Endothelial cell of umbilical vein (primary cell): ENCODE measurements at regions not wholly inside any gene's neighbourhood (a gene's known extent, or its start where the extent isn't known, plus 50 kb on each side); places are given as distances from the start of the nearest gene placed in this dataset.

Experiments
- BruUV-seq: library from RNA; stranded (reverse); fragments of 400-500 nt; replicated peaks from 2 replicates; lab custom pipeline; 2021; lab: Mats Ljungman, UMichigan
- CTCF ChIA-PET: fragments of 300-600, 350-600 bp; sonication (Branson Sonifier 250); formaldehyde crosslinking; loops from one replicate; lab custom pipeline; 2021; ENCODE audit warnings: antibody characterized with exemption, inconsistent platforms; lab: Charles Lee
- POLR2A ChIA-PET: fragments of 300-600, 350-600 bp; sonication (Branson Sonifier 250); formaldehyde crosslinking; loops from one replicate; lab custom pipeline; 2021; ENCODE audit warnings: antibody characterized with exemption, inconsistent platforms; lab: Charles Lee
- DNase-seq: peaks from one replicate; pipeline ENCODE4 v3.0.0-alpha.2; 2011; ENCODE audit warnings: low read depth, low spot score
- FAIRE-seq: peaks from 2 replicates; lab custom pipeline; 2011; peaks lifted over from hg19 to GRCh38; lab: Jason Lieb, UNC
- H2AFZ ChIP-seq: 2 replicates; pipeline ENCODE4 v1.6.0; 2012; ENCODE audit warnings: low read depth, low read length, control low read depth, inconsistent platforms
- H3K27ac ChIP-seq: 2 replicates; pipeline ENCODE4 v1.5.1; 2011; ENCODE audit warnings: low read depth, mild to moderate bottlenecking, control low read depth, low read length, moderate library complexity; ENCODE audit not compliant: insufficient read depth
- H3K27me3 ChIP-seq, 2 experiments: 2 replicates each; pipeline versions ENCODE4 v1.6.0 to v1.6.1; 2011; ENCODE audit warnings: low read length in 2 of 2, mixed read lengths in 1 of 2; ENCODE audit not compliant: control insufficient read depth in 2 of 2, insufficient read depth in 2 of 2
- H3K36me3 ChIP-seq, 2 experiments: 2 replicates in 1 of 2; 3 replicates in 1 of 2; pipeline ENCODE4 v1.5.1; 2011; ENCODE audit warnings: low read length in 2 of 2, mild to moderate bottlenecking in 1 of 2, moderate library complexity in 1 of 2; ENCODE audit not compliant: control insufficient read depth in 2 of 2, insufficient read depth in 2 of 2; ENCODE audit errors: extremely low read depth in 1 of 2
- H3K4me1 ChIP-seq: 3 replicates; pipeline ENCODE4 v1.5.1; 2011; ENCODE audit warnings: mild to moderate bottlenecking, low read length; ENCODE audit not compliant: control insufficient read depth, insufficient read depth; ENCODE audit errors: extremely low read depth
- H3K4me2 ChIP-seq: 2 replicates; pipeline ENCODE4 v1.6.1; 2011; ENCODE audit warnings: low read length, control low read depth, mixed read lengths; ENCODE audit not compliant: insufficient read depth
- H3K4me3 ChIP-seq, 3 experiments: fragments of 200-600 bp in 1 of 3; sonication (generic), shearing (Covaris generic) in 1 of 3; replicated peaks in 1 of 3; 2 replicates each; pipeline ENCODE4 v1.5.1; 2011 to 2016; ENCODE audit warnings: control low read depth in 3 of 3, low read length in 3 of 3, mild to moderate bottlenecking in 2 of 3, inconsistent platforms in 1 of 3, low read depth in 1 of 3, moderate library complexity in 1 of 3; ENCODE audit not compliant: insufficient read depth in 1 of 3
- H3K79me2 ChIP-seq: 2 replicates; pipeline ENCODE4 v1.6.0; 2012; ENCODE audit warnings: low read length, inconsistent platforms; ENCODE audit not compliant: control insufficient read depth, insufficient read depth
- H3K9ac ChIP-seq: replicated peaks from 2 replicates; pipeline ENCODE3; 2011; ENCODE audit warnings: low read length, control low read depth; ENCODE audit not compliant: insufficient read depth; ENCODE audit errors: extremely low read depth
- H3K9me1 ChIP-seq: replicated peaks from 3 replicates; pipeline ENCODE4 v1.6.0; 2011; ENCODE audit warnings: mild to moderate bottlenecking, low read length; ENCODE audit not compliant: control insufficient read depth, insufficient read depth; ENCODE audit errors: extremely low read depth
- H3K9me3 ChIP-seq: replicated peaks from 2 replicates; pipeline ENCODE4 v1.5.1; 2012; ENCODE audit warnings: low read length, inconsistent platforms; ENCODE audit not compliant: control insufficient read depth, insufficient read depth
- H4K20me1 ChIP-seq: replicated peaks from 2 replicates; pipeline ENCODE3; 2011; ENCODE audit warnings: mild to moderate bottlenecking, low read length; ENCODE audit not compliant: control insufficient read depth, insufficient read depth; ENCODE audit errors: extremely low read depth
- EZH2 ChIP-seq: IDR thresholded peaks from 2 replicates; pipeline ENCODE4 v1.6.1; 2012; ENCODE audit warnings: borderline replicate concordance, low read depth, mild to moderate bottlenecking, moderate library complexity, low read length, inconsistent platforms; ENCODE audit not compliant: severe bottlenecking
- FOS ChIP-seq: IDR thresholded peaks from 2 replicates; pipeline ENCODE4 v1.6.1; 2011; ENCODE audit warnings: mild to moderate bottlenecking, low read length, moderate library complexity, borderline replicate concordance; ENCODE audit not compliant: insufficient read depth
- GATA2 ChIP-seq: IDR thresholded peaks from 2 replicates; pipeline ENCODE4 v1.7.0; 2011; ENCODE audit warnings: low read depth, mild to moderate bottlenecking, moderate library complexity, mixed read lengths, low read length; ENCODE audit not compliant: insufficient read length, insufficient read depth
- MYC ChIP-seq: IDR thresholded peaks from one replicate; pipeline ENCODE4 v1.6.1; 2011; ENCODE audit warnings: mild to moderate bottlenecking, low read depth, low read length
- POLR2A ChIP-seq: IDR thresholded peaks from 2 replicates; pipeline ENCODE4 v1.6.1; 2012; ENCODE audit warnings: low read depth, mild to moderate bottlenecking, control low read depth, low read length
- dilution Hi-C: fragments of 300-500 bp; cut with MboI; formaldehyde crosslinking; loops from one replicate; pipeline ENCODE4 v1.15.0; 2019; ENCODE audit warnings: low sequenced_read_pairs; ENCODE audit not compliant: extremely low pct_ligation_motif_present
- intact Hi-C: fragments of 100-400 bp; cut with micrococcal nuclease; formaldehyde crosslinking; loops from one replicate; pipeline ENCODE4 v1.10.0; 2022
- TF ChIP-seq, protein P1 (sequence below): IDR thresholded peaks from 2 replicates; pipeline ENCODE4 v1.6.1; 2011; ENCODE audit not compliant: insufficient read depth, insufficient read length
- TF ChIP-seq, protein P2 (sequence below), 2 donors: IDR thresholded peaks; 1 replicate in 1 of 2; 2 replicates in 1 of 2; pipeline ENCODE4 v1.5.1; 2011; ENCODE audit warnings: low read length in 2 of 2, mild to moderate bottlenecking in 2 of 2, moderate library complexity in 2 of 2, control low read depth in 1 of 2, inconsistent platforms in 1 of 2, low read depth in 1 of 2; ENCODE audit not compliant: insufficient read depth in 1 of 2; ENCODE audit errors: extremely low read depth in 1 of 2

DNA sequence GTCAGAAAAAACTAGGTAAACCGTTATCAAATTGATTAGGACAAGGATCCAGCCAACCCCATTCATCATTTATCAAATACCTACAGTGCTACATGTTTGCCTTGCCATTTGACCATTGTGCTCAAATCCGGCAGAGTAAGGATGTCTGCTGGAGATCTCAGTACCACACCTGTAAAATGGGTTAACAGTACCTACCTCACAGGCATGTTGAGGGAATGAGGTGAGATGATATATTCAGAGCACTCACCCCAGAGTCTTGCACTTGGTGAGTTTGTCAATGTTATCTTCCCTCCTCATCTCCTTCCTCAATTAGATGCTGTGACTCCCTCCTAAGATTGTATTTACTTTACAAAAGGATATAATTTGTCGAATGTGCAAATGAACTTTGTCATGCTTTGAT is 54.5 kb upstream of the DSP start:
- Histone ChIP-seq H3K4me2 (no peak overlapping the region), H3K27ac (no peak overlapping the region), H4K20me1 (no peaks in the 10 kb centered on the region), H3K9me1 (no peaks in the 10 kb centered on the region), H3K9ac (no peak overlapping the region), H3K79me2 (no peaks in the 10 kb centered on the region), H3K9me3 (no peaks in the 10 kb centered on the region), H2AFZ (no peak overlapping the region), H3K36me3 (no peaks in the 10 kb centered on the region), H3K4me1 (no peaks in the 10 kb centered on the region), H3K27me3 (peaks cover 0 to 3% of the 10 kb centered on the region in 2 experiments), H3K4me3 (no peak overlapping the region)
- intact Hi-C loops: no loop called here
- no peak for TF ChIP-seq MYC
- no peak for TF ChIP-seq EZH2
- TF ChIP-seq POLR2A: no peak
- no peak for TF ChIP-seq FOS
- TF ChIP-seq, protein P1, sequence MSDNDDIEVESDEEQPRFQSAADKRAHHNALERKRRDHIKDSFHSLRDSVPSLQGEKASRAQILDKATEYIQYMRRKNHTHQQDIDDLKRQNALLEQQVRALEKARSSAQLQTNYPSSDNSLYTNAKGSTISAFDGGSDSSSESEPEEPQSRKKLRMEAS: no peak
- no peak for TF ChIP-seq GATA2
- TF ChIP-seq, protein P2, sequence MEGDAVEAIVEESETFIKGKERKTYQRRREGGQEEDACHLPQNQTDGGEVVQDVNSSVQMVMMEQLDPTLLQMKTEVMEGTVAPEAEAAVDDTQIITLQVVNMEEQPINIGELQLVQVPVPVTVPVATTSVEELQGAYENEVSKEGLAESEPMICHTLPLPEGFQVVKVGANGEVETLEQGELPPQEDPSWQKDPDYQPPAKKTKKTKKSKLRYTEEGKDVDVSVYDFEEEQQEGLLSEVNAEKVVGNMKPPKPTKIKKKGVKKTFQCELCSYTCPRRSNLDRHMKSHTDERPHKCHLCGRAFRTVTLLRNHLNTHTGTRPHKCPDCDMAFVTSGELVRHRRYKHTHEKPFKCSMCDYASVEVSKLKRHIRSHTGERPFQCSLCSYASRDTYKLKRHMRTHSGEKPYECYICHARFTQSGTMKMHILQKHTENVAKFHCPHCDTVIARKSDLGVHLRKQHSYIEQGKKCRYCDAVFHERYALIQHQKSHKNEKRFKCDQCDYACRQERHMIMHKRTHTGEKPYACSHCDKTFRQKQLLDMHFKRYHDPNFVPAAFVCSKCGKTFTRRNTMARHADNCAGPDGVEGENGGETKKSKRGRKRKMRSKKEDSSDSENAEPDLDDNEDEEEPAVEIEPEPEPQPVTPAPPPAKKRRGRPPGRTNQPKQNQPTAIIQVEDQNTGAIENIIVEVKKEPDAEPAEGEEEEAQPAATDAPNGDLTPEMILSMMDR (IDR thresholded peaks at IDR 0.05; ENCODE audit: extremely low read depth in 1 of 2, insufficient read depth in 1 of 2, low read depth in 1 of 2, low read length in 2 of 2): no peak
- dilution Hi-C loops: no loop called here
- BruUV-seq: no TSS peak
- DNase-seq (no peak), FAIRE-seq (no peak)
- CTCF ChIA-PET: no interaction called here
- POLR2A ChIA-PET: no interaction called here
